KBM-7 (cell line): ENCODE measurements at regions not wholly inside any gene's neighbourhood (a gene's known extent, or its start where the extent isn't known, plus 50 kb on each side); places are given as distances from the start of the nearest gene placed in this dataset.

Experiments used
- DNase-seq: peaks from one replicate; pipeline ENCODE4 v3.0.0-alpha.2; 2015
- in situ Hi-C: fragments of 300-500 bp; cut with MboI; formaldehyde crosslinking; loops from 2 replicates; pipeline ENCODE4 v1.14.3; 2020; ENCODE audit warnings: low sequenced_read_pairs, low pct_unique_long_range_greater_than_20kb, mixed read lengths

DNA sequence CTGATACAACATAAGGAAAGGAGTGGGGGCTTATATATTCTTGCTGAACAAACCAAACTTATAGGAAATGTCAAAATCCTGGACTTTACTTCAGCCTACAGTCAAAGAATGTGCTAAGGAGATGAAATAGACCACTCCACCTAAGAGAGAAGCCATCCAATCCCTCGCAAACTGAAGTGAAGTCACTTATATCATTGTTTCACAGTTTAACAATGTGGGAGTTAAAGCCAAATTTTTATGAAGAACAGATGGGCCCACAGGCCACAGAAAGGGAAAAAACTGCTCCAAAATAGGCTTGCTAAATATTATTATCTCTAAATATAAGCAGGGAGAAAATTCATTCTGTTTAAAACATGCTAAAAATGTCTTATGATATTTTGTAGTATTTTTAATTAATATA lies 233.3 kb downstream of the GAS1 start:
- in situ Hi-C loops = no loop called here

DNA sequence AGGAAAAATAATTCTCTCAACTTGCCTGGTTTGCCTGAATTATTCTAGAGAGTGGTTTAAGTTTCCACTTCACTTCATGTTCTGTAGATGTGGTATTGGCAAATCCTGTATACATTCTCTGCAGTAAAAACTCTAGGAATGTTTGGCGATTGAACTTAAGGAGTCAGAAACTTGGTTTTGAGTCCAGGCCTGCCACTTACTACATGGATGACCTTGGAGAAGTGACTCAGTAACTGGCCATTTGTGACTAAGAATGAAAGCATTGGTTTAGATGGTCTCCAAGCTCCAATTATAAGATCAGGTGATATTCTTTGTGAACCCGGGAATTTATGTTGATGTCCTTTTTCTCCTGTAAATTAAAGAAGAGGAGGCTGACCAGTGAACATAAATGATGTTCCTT lies 233.8 kb downstream of the GAS1 start:
- in situ Hi-C loops = no loop called here
- no peak for DNase-seq

More for the DNA sequence above, 233.3 kb downstream of the GAS1 start:
- DNase-seq = no peak

DNA sequence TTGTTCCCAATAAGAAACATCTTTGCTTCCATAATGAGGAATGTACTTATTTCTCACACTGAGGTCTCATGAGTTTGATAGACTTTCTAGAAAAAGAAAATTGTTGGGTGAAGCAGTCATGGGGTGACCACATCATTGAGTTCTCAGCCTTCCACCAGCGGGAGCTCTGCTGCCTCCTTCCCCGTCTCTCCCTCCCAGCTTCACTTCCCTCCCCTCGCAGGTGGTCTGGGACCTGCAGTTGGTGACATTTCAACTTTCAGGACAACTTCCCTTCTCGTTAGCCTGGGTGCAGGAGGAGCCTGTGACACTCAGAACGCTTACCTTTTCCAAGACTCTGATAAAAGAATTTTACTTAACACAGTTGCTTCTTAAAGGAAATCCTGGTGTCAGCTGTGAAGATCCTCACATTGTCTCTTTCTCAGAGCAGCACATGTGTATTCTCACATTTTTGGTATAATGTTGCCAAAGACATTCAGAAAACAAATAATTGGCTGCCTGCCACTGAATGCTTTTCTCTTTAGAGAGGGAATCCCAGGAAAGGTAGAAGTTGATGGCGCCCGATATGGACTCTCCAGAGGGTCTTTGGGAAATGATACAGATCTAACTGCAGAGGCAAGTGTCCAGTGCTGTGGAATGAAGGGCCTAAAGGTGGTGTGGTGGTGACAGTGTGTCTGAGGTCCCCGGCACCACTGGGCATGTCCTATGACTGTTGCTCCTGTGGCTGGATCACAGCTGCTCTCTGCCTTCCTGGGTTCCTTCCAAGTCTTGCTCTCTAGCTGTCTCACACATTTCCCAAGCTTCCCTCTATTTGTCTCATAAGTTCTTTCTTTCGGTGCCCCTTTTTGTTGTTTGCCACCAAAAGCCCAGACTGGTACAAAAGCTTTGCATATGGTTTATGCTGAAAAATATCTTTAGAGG lies 238.1 kb downstream of the GAS1 start:
- DNase-seq = no peak
- in situ Hi-C loops = no loop called here

GRCh38 chr9:86707932-86708510 lies 239.3 kb downstream of the GAS1 start:
- no peak for DNase-seq
- in situ Hi-C loops = no loop called here

DNA sequence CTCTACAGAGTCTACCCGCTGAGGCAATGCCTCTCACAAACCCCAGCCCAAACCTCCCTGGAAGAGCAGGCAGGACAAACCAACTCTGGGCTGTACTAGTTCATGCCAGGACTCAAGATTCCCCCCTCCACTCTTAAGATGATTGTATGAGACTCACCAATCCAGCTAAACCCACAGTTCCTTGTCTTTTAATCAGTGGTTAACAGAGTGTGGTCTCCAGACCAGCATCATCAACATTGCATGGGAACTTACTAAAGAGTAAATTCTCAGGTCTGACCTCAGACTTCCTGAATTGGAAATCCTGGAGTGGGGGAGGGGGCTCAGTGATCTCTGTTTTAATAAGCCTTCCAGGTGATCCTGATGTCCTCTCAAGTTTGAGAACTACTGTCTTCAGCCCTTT lies 240.9 kb downstream of the GAS1 start:
- in situ Hi-C loops = no loop called here
- no peak for DNase-seq

- in situ Hi-C loops = no loop called here
These were observed 241.8 kb downstream of the GAS1 start for GRCh38 chr9:86705490-86705889.

GRCh38 chr9:86703346-86703745 lies 244.0 kb downstream of the GAS1 start:
- in situ Hi-C loops = no loop called here
- no peak for DNase-seq

More at GRCh38 chr9:86705490-86705889, 241.8 kb downstream of the GAS1 start:
- DNase-seq = no peak

DNA sequence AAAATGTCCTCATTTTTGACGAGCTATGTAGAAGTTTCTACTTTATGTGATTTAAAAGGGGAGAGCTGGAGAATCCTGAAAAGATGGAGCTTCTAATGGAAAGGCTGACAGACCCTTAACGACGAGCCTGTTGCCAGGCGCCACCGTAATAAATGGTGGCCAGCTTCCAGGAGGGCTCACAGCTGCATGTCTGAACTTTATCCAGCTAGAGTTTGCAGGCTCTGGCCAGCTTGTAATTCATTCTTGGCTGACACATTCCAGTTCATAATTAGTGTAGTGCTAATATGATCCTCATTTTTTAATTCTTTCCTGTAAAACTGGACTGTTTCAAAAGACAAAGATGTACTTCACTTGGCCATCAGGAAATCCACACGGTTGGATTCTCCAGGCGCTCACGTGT lies 246.7 kb downstream of the GAS1 start:
- DNase-seq = no peak

GRCh38 chr9:86697999-86698398 lies 249.3 kb downstream of the GAS1 start:
- no peak for DNase-seq
- in situ Hi-C loops = no loop called here

More for the DNA sequence above, 246.7 kb downstream of the GAS1 start:
- in situ Hi-C loops = no loop called here

DNA sequence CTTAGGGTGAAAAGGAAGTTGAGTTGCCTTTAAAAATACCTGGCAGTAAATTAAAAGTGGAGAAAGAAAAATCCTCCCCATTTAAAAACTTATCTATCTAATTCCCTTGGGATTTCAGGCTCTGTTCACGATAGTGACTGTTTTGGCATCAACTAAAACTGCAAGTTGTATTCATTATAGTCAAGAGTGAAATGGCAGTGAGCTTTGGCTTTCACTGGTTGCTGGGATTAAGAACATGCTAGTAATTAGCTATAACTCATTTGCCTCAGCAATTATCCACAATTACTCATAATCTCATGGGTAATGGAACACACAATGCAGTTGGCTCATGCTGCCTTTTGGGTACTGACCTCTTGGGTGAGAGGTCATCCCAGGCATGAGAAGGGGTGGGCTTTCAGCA lies 250.1 kb downstream of the GAS1 start:
- no peak for DNase-seq
- in situ Hi-C loops = no loop called here

DNA sequence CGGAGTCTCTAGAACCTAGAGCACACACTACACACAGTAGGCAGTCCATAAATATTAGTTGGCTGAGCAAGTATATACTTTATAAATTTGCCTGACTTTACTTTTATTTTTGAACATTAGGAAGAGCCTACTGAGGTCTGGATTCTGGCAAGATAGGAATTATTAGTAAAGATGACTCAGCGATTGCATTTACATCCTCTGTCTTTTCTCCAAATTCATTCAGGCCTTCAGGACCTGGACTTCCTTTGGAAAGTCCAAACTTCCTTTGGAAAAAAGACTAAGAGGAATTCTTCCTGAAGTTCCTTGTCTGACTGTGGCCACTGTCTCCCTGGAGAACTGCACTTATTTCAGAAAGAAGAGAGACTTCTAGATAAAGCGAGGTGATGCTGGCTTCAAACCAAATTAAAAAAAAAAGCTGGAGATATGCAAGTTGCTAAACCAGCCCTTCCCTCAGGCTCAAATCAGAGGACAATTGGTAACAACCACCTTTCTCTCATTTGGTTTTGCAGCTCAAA lies 251.3 kb downstream of the GAS1 start:
- in situ Hi-C loops = no loop called here
- no peak for DNase-seq

- in situ Hi-C loops = no loop called here
These were observed 257.3 kb downstream of the GAS1 start for GRCh38 chr9:86690034-86690433.

DNA sequence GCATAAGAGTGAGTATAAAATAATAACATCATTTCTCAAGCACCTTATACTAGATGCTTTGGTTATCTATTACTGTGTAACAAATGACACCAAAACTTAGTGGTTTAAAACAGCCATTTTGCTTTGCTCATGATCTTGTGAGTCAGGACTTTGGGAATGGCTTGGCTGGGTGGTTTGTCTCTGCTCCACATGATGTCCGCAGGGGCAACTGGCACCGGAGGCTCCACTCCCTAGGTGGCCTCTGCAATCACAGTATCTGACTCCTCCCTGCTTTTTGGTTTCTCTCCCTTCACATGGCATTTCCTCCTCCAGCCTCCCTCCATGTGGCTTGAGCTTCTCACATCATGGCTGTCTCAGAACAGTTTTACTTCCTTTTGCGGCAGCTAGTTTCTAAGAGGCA lies 259.5 kb downstream of the GAS1 start:
- no peak for DNase-seq
- in situ Hi-C loops = no loop called here

More at GRCh38 chr9:86690034-86690433, 257.3 kb downstream of the GAS1 start:
- DNase-seq = no peak

GRCh38 chr9:86685556-86685955 lies 261.8 kb downstream of the GAS1 start:
- in situ Hi-C loops = no loop called here
- no peak for DNase-seq

DNA sequence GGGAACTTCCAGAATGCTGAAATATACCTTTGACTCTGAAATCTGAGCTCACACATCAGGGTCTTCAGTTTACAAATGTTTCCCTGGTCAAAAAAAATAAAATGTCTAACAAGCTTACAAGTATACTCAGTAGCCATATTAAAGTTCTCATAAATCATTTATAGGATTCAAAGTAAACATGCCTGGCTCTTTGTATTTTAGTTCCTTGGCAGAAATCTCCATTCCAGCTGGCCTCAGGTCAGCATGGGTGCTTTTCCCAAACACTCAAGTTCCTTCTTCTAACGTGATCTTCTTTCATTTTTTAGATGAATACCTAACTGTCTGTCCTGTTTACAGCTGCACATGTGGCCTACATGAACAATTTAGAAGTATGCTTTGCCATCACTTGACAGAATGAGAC lies 263.2 kb downstream of the GAS1 start:
- DNase-seq = no peak
- in situ Hi-C loops = no loop called here

DNA sequence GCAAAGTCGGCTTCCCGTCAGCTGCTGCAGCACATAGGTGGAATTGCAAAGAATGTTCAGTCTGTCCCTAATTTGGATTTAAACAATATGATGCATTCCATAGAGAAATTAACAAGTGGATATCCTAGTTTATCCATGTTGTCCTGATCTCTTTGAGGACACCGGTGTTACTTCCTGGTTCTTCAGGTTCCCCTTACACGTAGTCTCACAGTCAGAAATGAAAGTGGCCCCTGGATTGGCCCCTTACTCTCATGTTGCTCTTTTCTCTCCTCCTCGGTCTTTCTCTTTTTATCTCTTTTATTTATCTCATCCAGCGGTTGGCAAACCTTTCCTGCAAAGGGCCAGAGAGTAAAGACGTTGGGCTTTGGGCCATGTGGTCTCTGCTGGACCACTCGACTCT lies 265.1 kb downstream of the GAS1 start:
- no peak for DNase-seq
- in situ Hi-C loops = no loop called here

GRCh38 chr9:86679909-86680308 lies 267.4 kb downstream of the GAS1 start:
- DNase-seq = no peak
- in situ Hi-C loops = no loop called here

DNA sequence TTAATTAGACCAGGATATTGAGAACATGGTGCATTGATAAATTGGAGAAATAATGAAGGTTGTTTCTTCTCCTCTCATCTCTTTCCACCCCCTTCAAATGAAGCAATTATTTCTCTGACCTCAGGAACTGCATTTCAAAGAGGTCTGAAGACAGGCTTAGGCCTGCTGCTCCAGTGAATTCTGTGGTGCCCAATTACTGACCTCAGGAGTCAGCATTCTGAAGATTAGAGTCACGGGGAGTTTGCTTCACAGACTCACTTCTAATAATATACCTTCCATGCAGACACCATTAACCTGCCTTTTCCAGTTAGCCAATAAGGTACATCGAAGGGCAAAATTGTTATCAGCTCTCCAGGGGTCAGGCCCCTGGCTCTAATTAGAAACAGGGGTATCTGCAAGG lies 270.9 kb downstream of the GAS1 start:
- in situ Hi-C loops = no loop called here
- no peak for DNase-seq

DNA sequence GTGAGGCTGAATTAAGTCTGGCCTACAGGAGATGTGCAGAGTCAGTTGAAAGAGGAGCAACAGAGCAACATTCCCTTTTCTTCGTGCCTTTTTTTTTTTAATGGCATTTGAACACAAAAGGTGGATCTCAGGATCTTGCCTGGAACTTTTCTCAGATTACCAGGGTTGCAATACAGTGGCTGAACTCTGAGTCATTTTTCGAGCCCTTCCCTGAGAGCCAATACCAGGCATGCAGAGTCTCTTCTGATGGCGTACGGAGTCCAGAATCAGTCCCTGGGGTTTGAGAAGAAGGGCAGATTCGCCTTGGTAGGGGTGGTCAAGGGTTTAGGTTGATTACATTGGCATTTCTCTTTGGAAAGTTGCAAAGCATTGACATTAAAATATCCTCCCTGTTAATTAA lies 271.5 kb downstream of the GAS1 start:
- no peak for DNase-seq
- in situ Hi-C loops = no loop called here

DNA sequence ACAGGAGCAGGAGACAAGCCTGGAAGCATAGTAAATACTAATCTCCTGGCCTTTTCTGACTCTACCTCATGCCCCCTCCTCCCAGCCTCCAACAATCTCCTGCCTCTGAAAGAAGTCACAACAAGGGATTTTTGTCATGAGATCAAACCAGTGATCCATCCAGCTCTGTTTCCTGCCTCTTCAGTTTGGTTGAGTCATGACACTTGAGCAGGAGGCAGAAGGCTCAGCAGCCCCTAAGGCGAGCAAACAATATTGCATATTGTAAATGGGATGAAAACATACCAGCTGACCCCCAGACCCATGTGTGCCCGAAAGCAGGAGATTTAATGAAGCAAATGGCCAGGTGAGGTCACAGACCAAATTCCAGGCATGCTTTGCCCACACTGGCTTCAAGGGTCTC lies 272.8 kb downstream of the GAS1 start:
- in situ Hi-C loops = no loop called here
- DNase-seq = no peak
